GM19455 (cell line): ENCODE measurements at regions not wholly inside any gene's neighbourhood (a gene's known extent, or its start where the extent isn't known, plus 50 kb on each side); places are given as distances from the start of the nearest gene placed in this dataset.
"Not testable (repeated sequence)": the region's sequence is repeated elsewhere in the genome, so short reads cannot be mapped to it uniquely, and the experiment has no call there.

ENCODE experiments used
- ATAC-seq: cut with Tn5 transposase; IDR thresholded peaks from one replicate; pipeline ENCODE4 v1.9.1; 2021; ENCODE audit not compliant: unreplicated experiment

GRCh38 chr9:108803428-108804065 is 52.2 kb downstream of the ACTL7B start:
- no peak for ATAC-seq

DNA sequence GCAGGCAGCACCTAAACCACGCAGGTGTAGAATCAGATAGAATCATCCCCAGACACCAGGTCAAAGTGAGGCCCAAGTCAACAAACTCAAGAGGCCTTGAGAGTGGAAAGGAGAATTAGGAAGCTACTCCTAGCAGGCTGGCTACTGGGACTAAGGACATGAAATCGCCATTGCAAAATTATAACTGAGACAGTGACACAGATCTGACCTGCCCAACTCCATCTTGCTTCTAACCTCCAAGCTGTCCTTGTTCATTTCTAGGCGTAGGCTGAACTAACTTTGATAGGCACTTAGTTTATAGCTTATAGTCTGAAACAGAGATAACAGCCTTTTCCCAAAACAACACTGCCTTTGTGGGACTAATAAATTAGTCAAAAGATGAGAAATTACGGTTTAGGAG is 52.8 kb downstream of the ACTL7B start:
- ATAC-seq: no peak

DNA sequence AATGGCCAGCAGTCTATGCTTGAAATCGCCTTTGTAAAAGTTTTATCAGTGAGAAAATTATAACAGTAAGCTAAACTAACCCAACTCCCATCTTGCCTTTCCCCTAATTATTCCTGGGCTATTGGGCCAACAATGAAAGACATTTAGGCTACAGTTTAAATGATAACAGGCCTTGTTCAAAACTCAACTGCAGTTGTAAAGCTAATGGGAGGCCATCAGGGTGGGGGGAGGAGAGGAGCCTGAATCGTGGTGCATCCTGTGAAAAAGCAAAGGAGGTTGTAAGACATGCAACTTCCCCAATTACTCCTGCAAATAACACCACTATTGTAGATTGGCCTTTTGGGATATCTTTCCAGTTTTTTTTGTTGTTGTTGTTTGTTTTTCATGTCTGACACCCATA is 53.8 kb downstream of the ACTL7B start:
- no peak for ATAC-seq

DNA sequence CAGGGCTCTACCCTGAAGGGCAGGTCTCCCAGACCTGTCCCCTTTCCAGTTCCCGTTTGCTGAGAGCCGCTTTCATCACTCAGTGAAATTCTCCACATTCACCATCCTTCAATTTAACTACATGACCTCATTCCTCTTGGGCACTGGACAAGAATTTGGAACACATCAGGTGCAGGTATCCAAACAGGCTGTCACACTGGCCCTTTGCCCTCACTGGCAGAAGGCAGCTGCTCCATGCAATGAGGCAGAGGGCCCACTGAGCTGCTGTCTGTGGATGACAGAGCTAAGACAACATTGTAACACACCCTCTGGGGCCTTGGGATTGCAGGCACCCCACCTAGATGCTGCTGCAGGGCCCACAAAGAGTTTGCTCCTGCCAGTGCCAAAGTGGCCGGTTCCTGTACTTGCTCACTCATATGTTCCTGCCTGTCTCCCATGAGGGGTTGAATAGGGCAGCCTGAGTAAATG is 55.1 kb downstream of the ACTL7B start:
- ATAC-seq: no peak

DNA sequence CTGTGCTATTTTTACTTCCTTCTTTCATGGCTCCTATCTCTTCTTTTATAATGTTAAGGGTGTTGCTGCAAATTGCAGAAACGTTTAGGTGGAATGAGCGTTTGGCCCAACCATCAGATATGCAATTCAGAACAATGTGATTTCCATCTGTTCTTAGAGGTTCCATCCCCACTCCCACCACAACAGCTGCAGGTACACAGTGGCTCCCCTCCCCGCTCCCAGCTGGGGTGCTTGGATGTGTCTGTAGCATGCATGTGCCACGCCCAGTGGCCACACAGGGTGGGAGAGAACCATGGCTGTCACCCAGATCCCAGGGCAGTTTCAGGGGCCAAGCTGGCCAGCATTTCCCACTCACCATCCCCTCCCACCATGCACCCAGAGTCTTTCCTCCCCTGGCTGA is 62.2 kb downstream of the ACTL7B start:
- ATAC-seq: no peak

GRCh38 chr9:108789742-108790141 is 66.0 kb downstream of the ACTL7B start:
- ATAC-seq: no peak

DNA sequence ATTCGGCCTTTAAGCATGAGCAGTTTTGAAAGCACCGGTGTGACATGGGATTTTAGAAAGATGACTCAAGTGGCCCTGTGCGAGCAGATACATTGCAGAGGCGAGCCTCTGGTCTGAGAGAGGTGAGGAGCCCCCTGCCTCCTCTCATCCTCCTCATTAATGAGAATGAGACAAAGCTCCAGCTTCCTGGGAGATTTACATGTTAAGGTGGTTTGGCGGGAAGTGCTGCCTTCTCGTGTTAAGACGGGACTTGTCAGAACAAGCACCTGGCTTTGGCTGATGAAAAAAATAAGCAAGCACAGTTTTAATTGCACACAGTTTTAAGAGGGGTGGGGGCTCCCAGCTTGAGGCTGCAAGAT is 68.1 kb downstream of the ACTL7B start:
- ATAC-seq: no peak

DNA sequence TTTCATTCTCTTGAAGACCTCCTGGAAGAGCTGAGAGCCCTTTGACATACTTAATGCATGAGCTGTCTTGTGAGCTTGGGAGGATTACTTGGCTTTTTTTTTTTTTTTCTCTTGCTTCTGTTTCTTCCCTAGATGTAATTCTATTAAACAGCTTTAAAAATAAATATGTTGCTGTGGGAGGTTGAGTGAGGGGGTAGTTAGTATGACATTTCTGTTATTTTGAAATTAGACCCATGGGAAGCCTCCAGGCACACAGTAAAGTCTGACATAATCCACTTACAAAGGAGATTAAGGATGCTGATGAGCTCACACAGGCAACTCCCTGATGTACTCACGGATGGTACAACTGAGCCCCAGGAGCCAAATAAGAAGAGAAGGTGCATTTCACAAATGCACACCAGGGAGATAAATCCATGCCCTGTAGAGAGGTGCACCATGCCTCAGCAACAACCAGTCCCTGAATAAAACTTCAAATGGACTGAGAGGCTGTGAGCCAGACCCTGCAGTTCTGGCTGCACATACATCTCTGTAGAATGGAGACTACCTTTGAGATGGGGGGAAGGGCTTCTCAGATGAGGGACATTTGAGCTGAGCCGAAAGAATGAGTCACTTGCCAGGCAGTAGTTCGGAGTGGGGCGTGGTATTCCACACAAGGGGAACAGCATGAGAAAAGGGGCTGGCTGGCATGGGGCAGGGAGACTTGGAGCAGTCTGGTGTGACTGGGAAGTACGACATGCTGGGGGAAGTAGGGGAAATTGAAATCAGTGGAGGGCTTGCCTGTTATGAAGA is 68.7 kb downstream of the ACTL7B start:
- ATAC-seq: no peak

DNA sequence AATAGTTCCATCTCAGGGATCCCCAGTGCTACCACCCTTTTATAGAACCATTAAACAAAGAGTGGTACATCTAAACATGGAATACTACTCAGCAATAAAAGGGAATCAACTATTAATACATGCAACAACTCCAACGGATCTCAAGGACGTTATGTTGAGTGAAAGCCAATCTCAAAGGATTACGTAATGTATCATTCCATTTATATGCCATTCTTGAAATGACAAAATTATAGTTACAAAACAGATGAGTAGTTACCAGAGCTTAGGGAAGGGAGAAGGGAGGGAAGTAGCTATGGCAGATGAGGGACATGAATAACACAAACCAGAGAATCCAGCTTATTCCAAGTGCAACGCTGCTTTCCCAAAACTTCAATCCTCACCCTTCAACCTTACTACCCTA is 69.5 kb downstream of the ACTL7B start:
- no peak for ATAC-seq

DNA sequence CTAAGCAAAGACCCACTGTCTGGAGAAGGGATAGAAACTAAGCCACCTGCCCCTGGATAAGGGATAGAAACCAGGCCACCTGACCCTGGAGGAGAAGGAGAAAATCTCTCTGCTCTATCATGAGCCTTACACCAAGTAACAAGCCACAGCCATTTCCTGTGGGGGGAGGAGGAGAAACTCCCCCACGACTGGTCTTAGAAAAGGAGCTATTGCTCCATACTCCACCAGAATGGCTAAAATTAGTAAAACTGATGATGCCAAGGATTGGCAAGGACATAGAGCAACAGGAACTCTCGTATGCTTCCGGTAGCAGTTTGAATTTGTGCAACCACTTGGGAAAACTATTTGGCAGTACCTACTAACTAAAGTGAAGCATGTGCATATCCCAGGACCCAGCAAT is 70.8 kb downstream of the ACTL7B start:
- ATAC-seq: no peak

DNA sequence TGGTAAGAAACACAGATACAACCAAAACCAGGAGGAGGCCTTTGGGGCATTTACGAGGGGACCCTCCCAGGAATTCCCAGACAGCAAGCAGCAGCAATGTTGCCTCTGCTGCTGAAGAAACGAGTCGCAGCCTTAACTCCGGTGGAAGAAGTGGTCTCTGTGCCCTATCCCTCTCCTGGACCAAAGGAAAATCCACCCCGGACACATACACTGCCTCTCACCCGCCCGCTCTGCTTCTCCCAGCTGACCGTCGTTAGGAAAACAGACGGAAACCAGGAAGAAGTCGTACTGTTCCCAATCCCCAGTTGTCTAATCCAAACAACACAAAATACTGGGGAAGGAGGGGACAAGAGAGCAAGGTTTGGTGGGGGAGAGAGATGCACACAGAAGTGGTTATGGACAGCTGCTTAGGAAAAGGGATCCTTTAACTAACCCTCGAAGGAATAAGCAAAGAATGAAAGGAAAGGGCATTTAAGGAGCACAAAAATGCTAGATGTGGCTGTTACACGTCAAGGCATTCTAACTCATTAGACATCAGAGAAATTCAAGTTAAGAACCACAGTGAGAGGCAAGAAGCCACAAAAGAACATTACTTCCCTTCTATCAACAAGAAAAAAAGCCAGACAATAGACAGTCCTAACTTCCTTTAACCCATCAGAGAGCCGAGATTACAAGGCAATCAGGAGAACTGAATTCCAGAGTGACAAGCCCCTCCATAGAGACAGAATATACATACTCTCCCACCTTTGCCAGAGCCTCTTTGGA is 71.9 kb downstream of the ACTL7B start:
- ATAC-seq: no peak

GRCh38 chr9:108783326-108783725 is 72.5 kb downstream of the ACTL7B start:
- ATAC-seq: no peak

GRCh38 chr9:108780942-108781734 is 74.6 kb downstream of the ACTL7B start:
- no peak for ATAC-seq

- ATAC-seq: no peak
Observed at GRCh38 chr9:108779551-108780325, 76.0 kb downstream of the ACTL7B start.

GRCh38 chr9:108776920-108777639 is 78.7 kb downstream of the ACTL7B start:
- no peak for ATAC-seq

DNA sequence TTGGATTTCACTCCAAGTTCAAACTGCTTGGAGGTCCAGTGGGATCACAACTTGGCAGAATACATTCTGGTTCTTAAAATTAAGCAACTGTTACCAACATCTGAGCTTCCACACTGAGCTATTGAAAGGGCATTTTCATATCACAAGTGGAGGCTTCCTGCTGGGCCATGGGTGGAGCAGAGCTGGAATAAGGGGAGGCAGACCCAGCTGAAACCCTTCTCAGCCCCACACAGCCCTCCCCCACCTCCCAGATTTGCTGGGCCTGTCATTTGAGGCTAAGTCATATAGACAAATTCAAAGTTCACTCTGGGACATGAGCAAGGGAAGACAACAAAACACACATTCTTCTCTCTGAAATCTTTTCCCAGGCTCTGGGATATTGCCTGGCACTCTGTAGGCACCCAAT is 79.9 kb downstream of the ACTL7B start:
- ATAC-seq: no peak

DNA sequence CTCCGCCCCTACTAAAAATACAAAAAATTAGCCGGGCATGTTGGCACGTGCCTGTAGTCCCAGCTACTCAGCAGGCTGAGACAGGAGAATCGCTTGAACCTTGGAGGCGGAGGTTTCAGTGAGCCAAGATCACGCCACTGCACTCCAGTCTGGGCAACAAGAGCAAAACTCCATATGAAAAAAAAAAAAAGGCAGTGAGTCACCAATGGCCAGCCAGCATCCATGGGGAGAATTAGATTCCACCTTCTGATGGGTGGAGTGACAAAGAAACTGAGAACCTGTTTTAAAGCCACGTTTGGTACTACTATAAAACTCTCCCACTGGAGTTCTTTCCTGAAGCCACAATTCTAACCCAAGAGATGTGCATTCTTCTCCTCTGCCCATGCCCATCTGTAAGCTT is 81.7 kb downstream of the ACTL7B start:
- not testable (repeated sequence) for ATAC-seq

- ATAC-seq: no peak
Observed at GRCh38 chr9:108772301-108772894, 83.4 kb downstream of the ACTL7B start.

DNA sequence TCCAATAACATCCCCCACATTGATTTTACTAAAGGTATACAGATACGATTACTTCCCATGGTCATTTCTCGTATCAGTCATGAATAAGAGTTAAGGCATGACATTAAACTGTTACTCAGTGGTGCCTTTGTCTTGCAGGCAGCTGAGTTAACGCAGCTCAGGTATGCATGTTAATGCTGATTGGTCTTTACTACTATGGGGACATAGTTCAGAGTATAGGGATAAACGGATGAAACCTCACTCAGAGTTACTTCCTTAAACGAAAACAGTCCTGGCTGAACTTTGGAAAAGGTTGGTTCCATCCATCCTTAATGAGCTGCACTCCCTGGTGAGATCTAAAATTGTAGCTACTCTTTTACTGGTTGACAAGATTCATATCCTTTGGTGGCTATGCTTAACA is 87.0 kb downstream of the ACTL7B start:
- ATAC-seq: no peak
